Mesothelial cell of epicardium (in vitro differentiated cells): ENCODE measurements at regions not wholly inside any gene's neighbourhood (a gene's known extent, or its start where the extent isn't known, plus 50 kb on each side); places are given as distances from the start of the nearest gene placed in this dataset.
"Not testable (repeated sequence)": the region's sequence is repeated elsewhere in the genome, so short reads cannot be mapped to it uniquely, and the experiment has no call there.

ENCODE experiments used
- DNase-seq, 2 experiments: peaks; one replicate each; pipeline ENCODE4 v3.0.0; 2021; ENCODE audit warnings: low spot score in 2 of 2; ENCODE audit not compliant: unreplicated experiment in 2 of 2
- H3K27ac Mint-ChIP-seq: 2 replicates; pipeline ENCODE4 v1.8.0; 2021; ENCODE audit warnings: mixed read lengths
- H3K27me3 Mint-ChIP-seq: 2 replicates; pipeline ENCODE4 v1.8.0; 2021; ENCODE audit warnings: low read depth, mixed read lengths
- H3K36me3 Mint-ChIP-seq: 2 replicates; pipeline ENCODE4 v1.8.0; 2021; ENCODE audit warnings: mixed read lengths
- H3K4me1 Mint-ChIP-seq: 2 replicates; pipeline ENCODE4 v1.8.0; 2021; ENCODE audit warnings: mixed read lengths
- H3K4me3 Mint-ChIP-seq: 2 replicates; pipeline ENCODE4 v1.8.0; 2021; ENCODE audit warnings: mild to moderate bottlenecking, moderate library complexity, mixed read lengths
- H3K9me3 Mint-ChIP-seq: 2 replicates; pipeline ENCODE4 v1.8.0; 2021; ENCODE audit warnings: mixed read lengths

GRCh38 chr18:14460364-14460763 lies 83.0 kb downstream of the POTEC start:
- not testable (repeated sequence) for H3K36me3 Mint-ChIP-seq, H3K27me3 Mint-ChIP-seq, H3K4me1 Mint-ChIP-seq, H3K4me3 Mint-ChIP-seq, DNase-seq, H3K27ac Mint-ChIP-seq
- H3K9me3 Mint-ChIP-seq = peaks cover 35% of the 10 kb centered on the region

GRCh38 chr18:14459826-14460225 lies 83.6 kb downstream of the POTEC start:
- not testable (repeated sequence) for DNase-seq, H3K27me3 Mint-ChIP-seq, H3K4me3 Mint-ChIP-seq, H3K36me3 Mint-ChIP-seq, H3K4me1 Mint-ChIP-seq, H3K27ac Mint-ChIP-seq
- peaks cover 34% of the 10 kb centered on the region for H3K9me3 Mint-ChIP-seq

GRCh38 chr18:14458009-14458945 lies 85.1 kb downstream of the POTEC start:
- H3K9me3 Mint-ChIP-seq = peaks cover 20% of the 10 kb centered on the region
- not testable (repeated sequence) for H3K4me3 Mint-ChIP-seq, DNase-seq, H3K27ac Mint-ChIP-seq, H3K27me3 Mint-ChIP-seq, H3K4me1 Mint-ChIP-seq, H3K36me3 Mint-ChIP-seq

- DNase-seq, H3K27ac Mint-ChIP-seq, H3K27me3 Mint-ChIP-seq, H3K4me3 Mint-ChIP-seq, H3K36me3 Mint-ChIP-seq, H3K4me1 Mint-ChIP-seq, H3K9me3 Mint-ChIP-seq: not testable (repeated sequence)
These were observed 92.8 kb downstream of the POTEC start for GRCh38 chr18:14450637-14451009.

- H3K27ac Mint-ChIP-seq, DNase-seq, H3K4me1 Mint-ChIP-seq, H3K9me3 Mint-ChIP-seq, H3K27me3 Mint-ChIP-seq, H3K36me3 Mint-ChIP-seq, H3K4me3 Mint-ChIP-seq: not testable (repeated sequence)
These were observed 93.3 kb downstream of the POTEC start for GRCh38 chr18:14449995-14450636.

GRCh38 chr18:14449062-14449461 lies 94.3 kb downstream of the POTEC start:
- H3K27me3 Mint-ChIP-seq, H3K27ac Mint-ChIP-seq, H3K9me3 Mint-ChIP-seq, H3K36me3 Mint-ChIP-seq, H3K4me3 Mint-ChIP-seq, H3K4me1 Mint-ChIP-seq, DNase-seq: not testable (repeated sequence)

- not testable (repeated sequence) for H3K4me3 Mint-ChIP-seq, H3K4me1 Mint-ChIP-seq, DNase-seq, H3K36me3 Mint-ChIP-seq, H3K27ac Mint-ChIP-seq, H3K9me3 Mint-ChIP-seq, H3K27me3 Mint-ChIP-seq
These were observed 95.7 kb downstream of the POTEC start for GRCh38 chr18:14447715-14448114.

GRCh38 chr18:14435460-14435859 lies 107.9 kb downstream of the POTEC start:
- not testable (repeated sequence) for H3K27me3 Mint-ChIP-seq, DNase-seq, H3K27ac Mint-ChIP-seq, H3K4me3 Mint-ChIP-seq, H3K4me1 Mint-ChIP-seq, H3K36me3 Mint-ChIP-seq
- peaks cover 19% of the 10 kb centered on the region for H3K9me3 Mint-ChIP-seq

- H3K9me3 Mint-ChIP-seq = peaks cover 25% of the 10 kb centered on the region
- not testable (repeated sequence) for H3K27ac Mint-ChIP-seq, H3K36me3 Mint-ChIP-seq, H3K4me3 Mint-ChIP-seq, DNase-seq, H3K27me3 Mint-ChIP-seq, H3K4me1 Mint-ChIP-seq
These were observed 111.0 kb downstream of the POTEC start for GRCh38 chr18:14432371-14432770.

GRCh38 chr18:14431031-14431521 lies 112.3 kb downstream of the POTEC start:
- H3K4me3 Mint-ChIP-seq, H3K36me3 Mint-ChIP-seq, H3K27ac Mint-ChIP-seq, H3K4me1 Mint-ChIP-seq, H3K27me3 Mint-ChIP-seq, DNase-seq: not testable (repeated sequence)
- H3K9me3 Mint-ChIP-seq = peaks cover 26% of the 10 kb centered on the region

- not testable (repeated sequence) for H3K27me3 Mint-ChIP-seq, DNase-seq
These were observed 127.6 kb downstream of the POTEC start for GRCh38 chr18:14415806-14416205.

GRCh38 chr18:14415399-14415798 lies 128.0 kb downstream of the POTEC start:
- not testable (repeated sequence) for DNase-seq, H3K27ac Mint-ChIP-seq, H3K4me1 Mint-ChIP-seq, H3K27me3 Mint-ChIP-seq, H3K4me3 Mint-ChIP-seq, H3K36me3 Mint-ChIP-seq
- H3K9me3 Mint-ChIP-seq = peaks cover 20% of the 10 kb centered on the region

More at GRCh38 chr18:14415806-14416205, 127.6 kb downstream of the POTEC start:
- H3K9me3 Mint-ChIP-seq = peaks cover 20% of the 10 kb centered on the region
- not testable (repeated sequence) for H3K4me3 Mint-ChIP-seq, H3K4me1 Mint-ChIP-seq, H3K27ac Mint-ChIP-seq, H3K36me3 Mint-ChIP-seq

- peaks cover 34% of the 10 kb centered on the region for H3K9me3 Mint-ChIP-seq
- H3K36me3 Mint-ChIP-seq, DNase-seq, H3K4me3 Mint-ChIP-seq, H3K27me3 Mint-ChIP-seq, H3K27ac Mint-ChIP-seq, H3K4me1 Mint-ChIP-seq: not testable (repeated sequence)
These were observed 147.9 kb downstream of the POTEC start for GRCh38 chr18:14395533-14395932.

GRCh38 chr18:14393563-14394103 lies 149.8 kb downstream of the POTEC start:
- not testable (repeated sequence) for H3K4me1 Mint-ChIP-seq, H3K4me3 Mint-ChIP-seq, H3K27me3 Mint-ChIP-seq, H3K27ac Mint-ChIP-seq, DNase-seq, H3K36me3 Mint-ChIP-seq
- H3K9me3 Mint-ChIP-seq = peaks cover 27% of the 10 kb centered on the region
